ENCODE measurements at regions not wholly inside any gene's neighbourhood (a gene's known extent, or its start where the extent isn't known, plus 50 kb on each side); places are given as distances from the start of the nearest gene placed in this dataset.

- Histone ChIP-seq H3K27ac (ENCODE audit: low read length) (peak overlapping the region; percentile 68), H3K9me2 (ENCODE audit: insufficient read depth, low read length) (no peaks in the 10 kb centered on the region), H3K4me3 (ENCODE audit: low read length) (no peak overlapping the region), H3K9me3 (ENCODE audit: low read length) (no peaks in the 10 kb centered on the region), H3K9ac (ENCODE audit: low read length) (no peak overlapping the region), H3K36me3 (ENCODE audit: insufficient read depth, low read length) (no peaks in the 10 kb centered on the region), H3F3A (ENCODE audit: insufficient read depth, low read length, poor library complexity, severe bottlenecking) (no peaks in the 10 kb centered on the region), H3K4me2 (ENCODE audit: low read length) (no peak overlapping the region), H4K20me1 (ENCODE audit: insufficient read depth) (no peaks in the 10 kb centered on the region), H3K79me2 (replicated peaks; ENCODE audit: insufficient read depth, low read length) (no peaks in the 10 kb centered on the region), H2AFZ (ENCODE audit: low read depth, low read length) (no peak overlapping the region), H3K27me3 (ENCODE audit: insufficient read depth, low read depth, low read length) (no peaks in the 10 kb centered on the region)
- TF ChIP-seq MXI1 (conservative IDR thresholded peaks at IDR 0.05; ENCODE audit: poor library complexity, severe bottlenecking) (no peak), POLR2AphosphoS5 (IDR thresholded peaks at IDR 0.05) (no peak), CTCF (IDR thresholded peaks at IDR 0.05; ENCODE audit: poor library complexity, severe bottlenecking) (no peak), TAF1 (IDR thresholded peaks at IDR 0.05; ENCODE audit: low read depth) (no peak), EP300 (conservative IDR thresholded peaks at IDR 0.05; ENCODE audit: poor library complexity, severe bottlenecking) (no peak), RAD21 (conservative IDR thresholded peaks at IDR 0.05) (no peak), REST (IDR thresholded peaks at IDR 0.05; ENCODE audit: borderline replicate concordance) (no peak), SMC3 (conservative IDR thresholded peaks at IDR 0.05; ENCODE audit: poor library complexity) (no peak)
These were observed 310.9 kb downstream of the MFSD1 start for GRCh38 chr3:159112724-159113123.

GRCh38 chr3:159113221-159113875, 311.5 kb downstream of the MFSD1 start:
- peak overlapping the region; percentile 2 for H3K4me3 ChIP-seq (ENCODE audit: low read length)
- no peaks in the 10 kb centered on the region for H3K9me2 ChIP-seq (ENCODE audit: insufficient read depth, low read length)
- TF ChIP-seq POLR2AphosphoS5 (IDR thresholded peaks at IDR 0.05), result peak; percentile 36
- TF ChIP-seq SMC3 (conservative IDR thresholded peaks at IDR 0.05; ENCODE audit: poor library complexity), result no peak
- no peak overlapping the region for H3K4me2 ChIP-seq (ENCODE audit: low read length)
- H3K36me3 ChIP-seq (ENCODE audit: insufficient read depth, low read length), result no peaks in the 10 kb centered on the region
- H3K79me2 ChIP-seq (replicated peaks; ENCODE audit: insufficient read depth, low read length), result no peaks in the 10 kb centered on the region
- H3K9ac ChIP-seq (ENCODE audit: low read length), result peak overlapping the region; percentile 7
- H3F3A ChIP-seq (ENCODE audit: insufficient read depth, low read length, poor library complexity, severe bottlenecking), result no peaks in the 10 kb centered on the region
- H3K27ac ChIP-seq (ENCODE audit: low read length), result peak overlapping the region; percentile 68
- no peaks in the 10 kb centered on the region for H4K20me1 ChIP-seq (ENCODE audit: insufficient read depth)
- H3K27me3 ChIP-seq (ENCODE audit: insufficient read depth, low read depth, low read length), result no peaks in the 10 kb centered on the region
- no peaks in the 10 kb centered on the region for H3K9me3 ChIP-seq (ENCODE audit: low read length)
- H2AFZ ChIP-seq (ENCODE audit: low read depth, low read length), result no peak overlapping the region

- Histone ChIP-seq H3K27ac (ENCODE audit: low read length) (no peak overlapping the region), H3K9ac (ENCODE audit: low read length) (no peak overlapping the region), H3K79me2 (replicated peaks; ENCODE audit: insufficient read depth, low read length) (no peaks in the 10 kb centered on the region), H3K4me2 (ENCODE audit: low read length) (no peak overlapping the region), H3K9me3 (ENCODE audit: low read length) (no peaks in the 10 kb centered on the region), H3K27me3 (ENCODE audit: insufficient read depth, low read depth, low read length) (no peaks in the 10 kb centered on the region), H2AFZ (ENCODE audit: low read depth, low read length) (no peak overlapping the region), H3K36me3 (ENCODE audit: insufficient read depth, low read length) (no peaks in the 10 kb centered on the region), H3F3A (ENCODE audit: insufficient read depth, low read length, poor library complexity, severe bottlenecking) (no peaks in the 10 kb centered on the region), H3K9me2 (ENCODE audit: insufficient read depth, low read length) (no peaks in the 10 kb centered on the region), H4K20me1 (ENCODE audit: insufficient read depth) (no peaks in the 10 kb centered on the region), H3K4me3 (ENCODE audit: low read length) (no peak overlapping the region)
- no peak for TF ChIP-seq MXI1 (conservative IDR thresholded peaks at IDR 0.05; ENCODE audit: poor library complexity, severe bottlenecking)
- TF ChIP-seq EZH2 (IDR thresholded peaks at IDR 0.05; ENCODE audit: borderline replicate concordance, insufficient read depth, low read length, poor library complexity, severe bottlenecking), result no peak
- no peak for TF ChIP-seq TAF1 (IDR thresholded peaks at IDR 0.05; ENCODE audit: low read depth)
- TF ChIP-seq EP300 (conservative IDR thresholded peaks at IDR 0.05; ENCODE audit: poor library complexity, severe bottlenecking), result no peak
- no peak for TF ChIP-seq CTCF (IDR thresholded peaks at IDR 0.05; ENCODE audit: poor library complexity, severe bottlenecking)
- TF ChIP-seq POLR2AphosphoS5 (IDR thresholded peaks at IDR 0.05), result no peak
- TF ChIP-seq REST (IDR thresholded peaks at IDR 0.05; ENCODE audit: borderline replicate concordance), result no peak
- TF ChIP-seq SMC3 (conservative IDR thresholded peaks at IDR 0.05; ENCODE audit: poor library complexity), result no peak
- TF ChIP-seq RAD21 (conservative IDR thresholded peaks at IDR 0.05), result no peak
These were observed 312.7 kb downstream of the MFSD1 start for GRCh38 chr3:159114582-159114981.

All from neural cell (in vitro differentiated cells).